HUES48 (cell line): ENCODE measurements at regions not wholly inside any gene's neighbourhood (a gene's known extent, or its start where the extent isn't known, plus 50 kb on each side); places are given as distances from the start of the nearest gene placed in this dataset.

Source experiments
- H3K27ac ChIP-seq: one replicate; pipeline ENCODE4 v1.7.0; 2013; ENCODE audit warnings: low read depth, low read length, inconsistent platforms
- H3K27me3 ChIP-seq: 2 replicates; pipeline ENCODE4 v1.6.1; 2013; ENCODE audit warnings: mild to moderate bottlenecking, low read length; ENCODE audit not compliant: control insufficient read depth, insufficient read depth
- H3K36me3 ChIP-seq: 2 replicates; pipeline ENCODE4 v1.6.1; 2013; ENCODE audit warnings: low read length; ENCODE audit not compliant: control insufficient read depth, insufficient read depth
- H3K4me1 ChIP-seq: 2 replicates; pipeline ENCODE4 v1.6.1; 2013; ENCODE audit warnings: mild to moderate bottlenecking, low read length; ENCODE audit not compliant: control insufficient read depth, insufficient read depth
- H3K4me3 ChIP-seq: 2 replicates; pipeline ENCODE4 v1.5.1; 2013; ENCODE audit warnings: mild to moderate bottlenecking, low read depth, low read length
- H3K9ac ChIP-seq: 2 replicates; pipeline ENCODE4 v1.6.1; 2013; ENCODE audit warnings: mild to moderate bottlenecking, low read depth, low read length, moderate library complexity
- H3K9me3 ChIP-seq: 2 replicates; pipeline ENCODE4 v1.6.1; 2013; ENCODE audit warnings: low read length; ENCODE audit not compliant: control insufficient read depth, insufficient read depth

- Histone ChIP-seq H3K4me3 (no peak overlapping the region), H3K27ac (no peak overlapping the region), H3K27me3 (no peaks in the 10 kb centered on the region), H3K9ac (no peak overlapping the region), H3K9me3 (no peaks in the 10 kb centered on the region), H3K4me1 (no peaks in the 10 kb centered on the region), H3K36me3 (no peaks in the 10 kb centered on the region)
Observed at GRCh38 chr7:156169474-156170370, 357.5 kb upstream of the SHH start.

GRCh38 chr7:156168434-156168833, 356.2 kb upstream of the SHH start:
- no peaks in the 10 kb centered on the region for H3K4me1 ChIP-seq
- no peak overlapping the region for H3K9ac ChIP-seq
- no peaks in the 10 kb centered on the region for H3K36me3 ChIP-seq
- no peak overlapping the region for H3K4me3 ChIP-seq
- H3K27ac ChIP-seq = no peak overlapping the region
- no peaks in the 10 kb centered on the region for H3K27me3 ChIP-seq
- H3K9me3 ChIP-seq = no peaks in the 10 kb centered on the region

- Histone ChIP-seq H3K4me3 (no peak overlapping the region), H3K36me3 (no peaks in the 10 kb centered on the region), H3K4me1 (no peaks in the 10 kb centered on the region), H3K27ac (no peak overlapping the region), H3K9me3 (no peaks in the 10 kb centered on the region), H3K27me3 (no peaks in the 10 kb centered on the region), H3K9ac (no peak overlapping the region)
Observed at GRCh38 chr7:156167987-156168386, 355.7 kb upstream of the SHH start.

- no peak overlapping the region for H3K27ac ChIP-seq
Observed at GRCh38 chr7:156167417-156167807, 355.1 kb upstream of the SHH start.

GRCh38 chr7:156166692-156167416, 354.6 kb upstream of the SHH start:
- Histone ChIP-seq H3K9ac (no peak overlapping the region), H3K36me3 (no peaks in the 10 kb centered on the region), H3K27ac (no peak overlapping the region), H3K4me3 (no peak overlapping the region), H3K27me3 (no peaks in the 10 kb centered on the region), H3K9me3 (no peaks in the 10 kb centered on the region), H3K4me1 (no peaks in the 10 kb centered on the region)

More at GRCh38 chr7:156167417-156167807, 355.1 kb upstream of the SHH start:
- H3K27me3 ChIP-seq = no peaks in the 10 kb centered on the region
- H3K4me1 ChIP-seq = no peaks in the 10 kb centered on the region
- no peak overlapping the region for H3K4me3 ChIP-seq
- H3K9ac ChIP-seq = no peak overlapping the region
- no peaks in the 10 kb centered on the region for H3K36me3 ChIP-seq
- no peaks in the 10 kb centered on the region for H3K9me3 ChIP-seq

- H3K27me3 ChIP-seq = no peaks in the 10 kb centered on the region
- H3K9me3 ChIP-seq = no peaks in the 10 kb centered on the region
- H3K9ac ChIP-seq = no peak overlapping the region
- H3K27ac ChIP-seq = no peak overlapping the region
- no peak overlapping the region for H3K4me3 ChIP-seq
- H3K4me1 ChIP-seq = no peaks in the 10 kb centered on the region; the same call in 1 of the 2 replicates
- H3K36me3 ChIP-seq = no peaks in the 10 kb centered on the region
Observed at GRCh38 chr7:156163747-156164146, 351.5 kb upstream of the SHH start.

GRCh38 chr7:156162451-156162850, 350.2 kb upstream of the SHH start:
- Histone ChIP-seq H3K27me3 (no peaks in the 10 kb centered on the region), H3K9me3 (no peaks in the 10 kb centered on the region), H3K4me3 (no peak overlapping the region)

GRCh38 chr7:156160811-156161210, 348.5 kb upstream of the SHH start:
- Histone ChIP-seq H3K4me1 (peaks cover 5% of the 10 kb centered on the region; the same call in 1 of the 2 replicates), H3K27ac (no peak overlapping the region), H3K36me3 (no peaks in the 10 kb centered on the region), H3K9me3 (no peaks in the 10 kb centered on the region), H3K9ac (no peak overlapping the region), H3K4me3 (no peak overlapping the region), H3K27me3 (no peaks in the 10 kb centered on the region)

More at GRCh38 chr7:156162451-156162850, 350.2 kb upstream of the SHH start:
- Histone ChIP-seq H3K36me3 (no peaks in the 10 kb centered on the region), H3K9ac (no peak overlapping the region), H3K4me1 (no peaks in the 10 kb centered on the region; the same call in 1 of the 2 replicates), H3K27ac (no peak overlapping the region)

- no peak overlapping the region for H3K4me3 ChIP-seq
- H3K9ac ChIP-seq = no peak overlapping the region
- H3K27ac ChIP-seq = no peak overlapping the region
- H3K36me3 ChIP-seq = no peaks in the 10 kb centered on the region
- no peaks in the 10 kb centered on the region for H3K27me3 ChIP-seq
- peaks cover 5% of the 10 kb centered on the region; the same call in 1 of the 2 replicates for H3K4me1 ChIP-seq
- H3K9me3 ChIP-seq = no peaks in the 10 kb centered on the region
Observed at GRCh38 chr7:156158693-156159092, 346.4 kb upstream of the SHH start.

GRCh38 chr7:156158213-156158612, 345.9 kb upstream of the SHH start:
- Histone ChIP-seq H3K36me3 (no peaks in the 10 kb centered on the region), H3K27me3 (no peaks in the 10 kb centered on the region), H3K9ac (no peak overlapping the region), H3K27ac (no peak overlapping the region), H3K4me3 (no peak overlapping the region), H3K4me1 (peaks cover 5% of the 10 kb centered on the region; the same call in 1 of the 2 replicates), H3K9me3 (no peaks in the 10 kb centered on the region)
